GM18951 (cell line): ENCODE measurements at regions not wholly inside any gene's neighbourhood (a gene's known extent, or its start where the extent isn't known, plus 50 kb on each side); places are given as distances from the start of the nearest gene placed in this dataset.

ENCODE experiments used
- POLR2A ChIP-seq: IDR thresholded peaks from 4 replicates; pipeline ENCODE4 v1.6.1; 2011; ENCODE audit warnings: mild to moderate bottlenecking; ENCODE audit not compliant: insufficient read length, insufficient read depth; ENCODE audit errors: extremely low read depth
- in situ Hi-C: fragments of 300-500 bp; cut with MboI; formaldehyde crosslinking; loops from one replicate; pipeline ENCODE4 v1.12.0; 2022; ENCODE audit warnings: low sequenced_read_pairs, mixed read lengths, inconsistent platforms; ENCODE audit not compliant: unreplicated experiment

GRCh38 chr5:4989118-4989517 lies 151.0 kb upstream of the ADAMTS16 start:
- TF ChIP-seq POLR2A = no peak
- in situ Hi-C loops = no loop called here

GRCh38 chr5:4990017-4990416 lies 150.1 kb upstream of the ADAMTS16 start:
- in situ Hi-C loops = no loop called here

GRCh38 chr5:4990462-4990861 lies 149.7 kb upstream of the ADAMTS16 start:
- no peak for TF ChIP-seq POLR2A
- in situ Hi-C loops = no loop called here

More at GRCh38 chr5:4990017-4990416, 150.1 kb upstream of the ADAMTS16 start:
- TF ChIP-seq POLR2A = no peak

- in situ Hi-C loops = no loop called here
- no peak for TF ChIP-seq POLR2A
Measured at GRCh38 chr5:4991925-4992324, 148.2 kb upstream of the ADAMTS16 start.

- TF ChIP-seq POLR2A = no peak
- in situ Hi-C loops = no loop called here
Measured at GRCh38 chr5:4995014-4995413, 145.1 kb upstream of the ADAMTS16 start.

GRCh38 chr5:5005353-5005752 lies 134.8 kb upstream of the ADAMTS16 start:
- in situ Hi-C loops = no loop called here
- TF ChIP-seq POLR2A = no peak

- in situ Hi-C loops = no loop called here
- no peak for TF ChIP-seq POLR2A
Measured at GRCh38 chr5:5006548-5006947, 133.6 kb upstream of the ADAMTS16 start.

- in situ Hi-C loops = no loop called here
- no peak for TF ChIP-seq POLR2A
Measured at GRCh38 chr5:5009240-5009639, 130.9 kb upstream of the ADAMTS16 start.

- TF ChIP-seq POLR2A = no peak
- in situ Hi-C loops = no loop called here
Measured at GRCh38 chr5:5011151-5011550, 129.0 kb upstream of the ADAMTS16 start.

- no peak for TF ChIP-seq POLR2A
- in situ Hi-C loops = no loop called here
Measured at GRCh38 chr5:5014586-5015235, 125.4 kb upstream of the ADAMTS16 start.

GRCh38 chr5:5017827-5018577 lies 122.1 kb upstream of the ADAMTS16 start:
- in situ Hi-C loops = no loop called here
- no peak for TF ChIP-seq POLR2A

- in situ Hi-C loops = no loop called here
- no peak for TF ChIP-seq POLR2A
Measured at GRCh38 chr5:5018578-5018970, 121.6 kb upstream of the ADAMTS16 start.

GRCh38 chr5:5021436-5021835 lies 118.7 kb upstream of the ADAMTS16 start:
- in situ Hi-C loops = no loop called here
- no peak for TF ChIP-seq POLR2A

- in situ Hi-C loops = no loop called here
- TF ChIP-seq POLR2A = no peak
Measured at GRCh38 chr5:5025098-5025773, 114.9 kb upstream of the ADAMTS16 start.

- in situ Hi-C loops = no loop called here
- no peak for TF ChIP-seq POLR2A
Measured at GRCh38 chr5:5025774-5026408, 114.2 kb upstream of the ADAMTS16 start.
